Endothelial cell of umbilical vein (primary cell): ENCODE measurements at regions not wholly inside any gene's neighbourhood (a gene's known extent, or its start where the extent isn't known, plus 50 kb on each side); places are given as distances from the start of the nearest gene placed in this dataset.

ENCODE experiments used
- BruUV-seq: library from RNA; stranded (reverse); fragments of 400-500 nt; replicated peaks from 2 replicates; lab custom pipeline; 2021; lab: Mats Ljungman, UMichigan
- CTCF ChIA-PET: fragments of 300-600, 350-600 bp; sonication (Branson Sonifier 250); formaldehyde crosslinking; loops from one replicate; lab custom pipeline; 2021; ENCODE audit warnings: antibody characterized with exemption, inconsistent platforms; lab: Charles Lee
- POLR2A ChIA-PET: fragments of 300-600, 350-600 bp; sonication (Branson Sonifier 250); formaldehyde crosslinking; loops from one replicate; lab custom pipeline; 2021; ENCODE audit warnings: antibody characterized with exemption, inconsistent platforms; lab: Charles Lee
- DNase-seq: peaks from one replicate; pipeline ENCODE4 v3.0.0-alpha.2; 2011; ENCODE audit warnings: low read depth, low spot score
- FAIRE-seq: peaks from 2 replicates; lab custom pipeline; 2011; peaks lifted over from hg19 to GRCh38; lab: Jason Lieb, UNC
- H2AFZ ChIP-seq: 2 replicates; pipeline ENCODE4 v1.6.0; 2012; ENCODE audit warnings: low read depth, low read length, control low read depth, inconsistent platforms
- H3K27ac ChIP-seq: 2 replicates; pipeline ENCODE4 v1.5.1; 2011; ENCODE audit warnings: low read depth, mild to moderate bottlenecking, control low read depth, low read length, moderate library complexity; ENCODE audit not compliant: insufficient read depth
- H3K27me3 ChIP-seq, 2 experiments: 2 replicates each; pipeline versions ENCODE4 v1.6.0 to v1.6.1; 2011; ENCODE audit warnings: low read length in 2 of 2, mixed read lengths in 1 of 2; ENCODE audit not compliant: control insufficient read depth in 2 of 2, insufficient read depth in 2 of 2
- H3K36me3 ChIP-seq, 2 experiments: 2 replicates in 1 of 2; 3 replicates in 1 of 2; pipeline ENCODE4 v1.5.1; 2011; ENCODE audit warnings: low read length in 2 of 2, mild to moderate bottlenecking in 1 of 2, moderate library complexity in 1 of 2; ENCODE audit not compliant: control insufficient read depth in 2 of 2, insufficient read depth in 2 of 2; ENCODE audit errors: extremely low read depth in 1 of 2
- H3K4me1 ChIP-seq: 3 replicates; pipeline ENCODE4 v1.5.1; 2011; ENCODE audit warnings: mild to moderate bottlenecking, low read length; ENCODE audit not compliant: control insufficient read depth, insufficient read depth; ENCODE audit errors: extremely low read depth
- H3K4me2 ChIP-seq: 2 replicates; pipeline ENCODE4 v1.6.1; 2011; ENCODE audit warnings: low read length, control low read depth, mixed read lengths; ENCODE audit not compliant: insufficient read depth
- H3K4me3 ChIP-seq, 3 experiments: fragments of 200-600 bp in 1 of 3; sonication (generic), shearing (Covaris generic) in 1 of 3; replicated peaks in 1 of 3; 2 replicates each; pipeline ENCODE4 v1.5.1; 2011 to 2016; ENCODE audit warnings: control low read depth in 3 of 3, low read length in 3 of 3, mild to moderate bottlenecking in 2 of 3, inconsistent platforms in 1 of 3, low read depth in 1 of 3, moderate library complexity in 1 of 3; ENCODE audit not compliant: insufficient read depth in 1 of 3
- H3K79me2 ChIP-seq: 2 replicates; pipeline ENCODE4 v1.6.0; 2012; ENCODE audit warnings: low read length, inconsistent platforms; ENCODE audit not compliant: control insufficient read depth, insufficient read depth
- H3K9ac ChIP-seq: replicated peaks from 2 replicates; pipeline ENCODE3; 2011; ENCODE audit warnings: low read length, control low read depth; ENCODE audit not compliant: insufficient read depth; ENCODE audit errors: extremely low read depth
- H3K9me1 ChIP-seq: replicated peaks from 3 replicates; pipeline ENCODE4 v1.6.0; 2011; ENCODE audit warnings: mild to moderate bottlenecking, low read length; ENCODE audit not compliant: control insufficient read depth, insufficient read depth; ENCODE audit errors: extremely low read depth
- H3K9me3 ChIP-seq: replicated peaks from 2 replicates; pipeline ENCODE4 v1.5.1; 2012; ENCODE audit warnings: low read length, inconsistent platforms; ENCODE audit not compliant: control insufficient read depth, insufficient read depth
- H4K20me1 ChIP-seq: replicated peaks from 2 replicates; pipeline ENCODE3; 2011; ENCODE audit warnings: mild to moderate bottlenecking, low read length; ENCODE audit not compliant: control insufficient read depth, insufficient read depth; ENCODE audit errors: extremely low read depth
- JUN ChIP-seq: IDR thresholded peaks from 2 replicates; pipeline ENCODE4 v1.6.1; 2011; ENCODE audit warnings: borderline replicate concordance, low read depth; ENCODE audit not compliant: insufficient read length, insufficient read depth
- POLR2AphosphoS5 ChIP-seq: IDR thresholded peaks from 2 replicates; pipeline ENCODE4 v1.6.1; 2012; ENCODE audit warnings: low read depth, mild to moderate bottlenecking, control low read depth, low read length, moderate library complexity; ENCODE audit not compliant: insufficient read depth
- dilution Hi-C: fragments of 300-500 bp; cut with MboI; formaldehyde crosslinking; loops from one replicate; pipeline ENCODE4 v1.15.0; 2019; ENCODE audit warnings: low sequenced_read_pairs; ENCODE audit not compliant: extremely low pct_ligation_motif_present
- intact Hi-C: fragments of 100-400 bp; cut with micrococcal nuclease; formaldehyde crosslinking; loops from one replicate; pipeline ENCODE4 v1.10.0; 2022
- TF ChIP-seq, protein P1 (sequence below), 2 donors: IDR thresholded peaks; 1 replicate in 1 of 2; 2 replicates in 1 of 2; pipeline ENCODE4 v1.5.1; 2011; ENCODE audit warnings: low read length in 2 of 2, mild to moderate bottlenecking in 2 of 2, moderate library complexity in 2 of 2, control low read depth in 1 of 2, inconsistent platforms in 1 of 2, low read depth in 1 of 2; ENCODE audit not compliant: insufficient read depth in 1 of 2; ENCODE audit errors: extremely low read depth in 1 of 2

DNA sequence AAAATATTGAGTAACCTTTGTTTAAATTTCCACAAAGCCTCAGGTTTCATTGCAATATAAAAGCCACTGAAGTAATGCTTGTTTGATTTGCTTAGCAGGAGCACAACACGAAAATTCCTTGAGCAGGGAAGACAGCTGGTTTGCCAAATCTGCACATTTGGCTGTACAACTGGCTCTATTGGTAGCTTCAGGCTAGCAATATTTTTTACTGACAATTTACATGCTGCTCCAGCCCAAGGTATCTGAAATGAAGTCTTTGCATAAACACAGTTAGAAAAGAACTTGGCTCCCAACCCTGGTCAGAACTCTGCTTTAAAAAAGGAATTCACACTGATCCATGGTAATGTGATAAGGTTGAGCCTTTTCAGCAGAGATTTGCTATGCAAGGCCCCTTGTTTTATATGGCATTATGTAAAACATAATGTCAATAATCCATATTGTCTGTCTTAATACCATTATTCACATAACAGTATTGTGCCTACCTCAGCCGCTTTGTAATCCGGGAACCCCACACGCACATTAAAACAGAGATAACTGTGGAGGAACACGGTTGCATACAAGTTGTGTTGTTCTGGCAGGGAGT, 55.7 kb upstream of the CHL1 start:
- intact Hi-C loops = no loop called here
- H3K4me1 ChIP-seq = no peaks in the 10 kb centered on the region
- no TSS peak for BruUV-seq
- TF ChIP-seq, protein P1, sequence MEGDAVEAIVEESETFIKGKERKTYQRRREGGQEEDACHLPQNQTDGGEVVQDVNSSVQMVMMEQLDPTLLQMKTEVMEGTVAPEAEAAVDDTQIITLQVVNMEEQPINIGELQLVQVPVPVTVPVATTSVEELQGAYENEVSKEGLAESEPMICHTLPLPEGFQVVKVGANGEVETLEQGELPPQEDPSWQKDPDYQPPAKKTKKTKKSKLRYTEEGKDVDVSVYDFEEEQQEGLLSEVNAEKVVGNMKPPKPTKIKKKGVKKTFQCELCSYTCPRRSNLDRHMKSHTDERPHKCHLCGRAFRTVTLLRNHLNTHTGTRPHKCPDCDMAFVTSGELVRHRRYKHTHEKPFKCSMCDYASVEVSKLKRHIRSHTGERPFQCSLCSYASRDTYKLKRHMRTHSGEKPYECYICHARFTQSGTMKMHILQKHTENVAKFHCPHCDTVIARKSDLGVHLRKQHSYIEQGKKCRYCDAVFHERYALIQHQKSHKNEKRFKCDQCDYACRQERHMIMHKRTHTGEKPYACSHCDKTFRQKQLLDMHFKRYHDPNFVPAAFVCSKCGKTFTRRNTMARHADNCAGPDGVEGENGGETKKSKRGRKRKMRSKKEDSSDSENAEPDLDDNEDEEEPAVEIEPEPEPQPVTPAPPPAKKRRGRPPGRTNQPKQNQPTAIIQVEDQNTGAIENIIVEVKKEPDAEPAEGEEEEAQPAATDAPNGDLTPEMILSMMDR (IDR thresholded peaks at IDR 0.05; ENCODE audit: extremely low read depth in 1 of 2, insufficient read depth in 1 of 2, low read depth in 1 of 2, low read length in 2 of 2) = no peak
- TF ChIP-seq JUN (no peak), POLR2AphosphoS5 (no peak)
- no peak overlapping the region for H3K27ac ChIP-seq
- no peaks in the 10 kb centered on the region for H4K20me1 ChIP-seq
- no peak for FAIRE-seq
- no peak overlapping the region for H3K4me3 ChIP-seq
- POLR2A ChIA-PET = no interaction called here
- no peaks in the 10 kb centered on the region for H3K27me3 ChIP-seq
- no peaks in the 10 kb centered on the region for H3K36me3 ChIP-seq
- no peak overlapping the region for H3K4me2 ChIP-seq
- no peaks in the 10 kb centered on the region for H3K79me2 ChIP-seq
- H3K9me1 ChIP-seq = no peaks in the 10 kb centered on the region
- H2AFZ ChIP-seq = no peak overlapping the region
- no peak overlapping the region for H3K9ac ChIP-seq
- dilution Hi-C loops = no loop called here
- peaks cover 4% of the 10 kb centered on the region for H3K9me3 ChIP-seq
- CTCF ChIA-PET = no interaction called here
- DNase-seq = no peak
